ENCODE measurements at regions not wholly inside any gene's neighbourhood (a gene's known extent, or its start where the extent isn't known, plus 50 kb on each side); places are given as distances from the start of the nearest gene placed in this dataset.

DNA sequence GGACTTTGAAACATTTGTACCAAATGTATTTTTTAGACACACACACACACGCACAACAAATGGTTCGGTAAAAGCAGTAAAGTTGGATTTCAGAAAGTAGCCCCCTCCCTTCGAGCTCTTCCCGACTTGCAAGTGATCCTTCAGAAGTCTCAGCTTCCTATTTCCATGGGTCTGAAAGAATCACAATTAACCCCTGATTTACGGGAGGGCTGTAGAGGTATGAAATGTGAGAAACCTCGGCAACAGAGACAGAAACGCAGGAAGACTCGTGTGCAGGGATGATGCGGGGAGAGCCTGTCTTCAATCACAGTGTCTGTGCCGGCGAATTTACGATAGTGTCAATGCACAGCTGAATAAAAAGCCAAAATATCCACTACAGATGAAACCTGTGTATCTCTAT, 60.7 kb upstream of the VRK1 start:
- no peak overlapping the region for H3K27ac ChIP-seq
- DNase-seq (ENCODE audit: low spot score): no peak
- ChIA-PET CTCF (no interaction called here), POLR2A (ENCODE audit: low non-redundant PET) (no interaction called here)
- TF ChIP-seq, protein P1, sequence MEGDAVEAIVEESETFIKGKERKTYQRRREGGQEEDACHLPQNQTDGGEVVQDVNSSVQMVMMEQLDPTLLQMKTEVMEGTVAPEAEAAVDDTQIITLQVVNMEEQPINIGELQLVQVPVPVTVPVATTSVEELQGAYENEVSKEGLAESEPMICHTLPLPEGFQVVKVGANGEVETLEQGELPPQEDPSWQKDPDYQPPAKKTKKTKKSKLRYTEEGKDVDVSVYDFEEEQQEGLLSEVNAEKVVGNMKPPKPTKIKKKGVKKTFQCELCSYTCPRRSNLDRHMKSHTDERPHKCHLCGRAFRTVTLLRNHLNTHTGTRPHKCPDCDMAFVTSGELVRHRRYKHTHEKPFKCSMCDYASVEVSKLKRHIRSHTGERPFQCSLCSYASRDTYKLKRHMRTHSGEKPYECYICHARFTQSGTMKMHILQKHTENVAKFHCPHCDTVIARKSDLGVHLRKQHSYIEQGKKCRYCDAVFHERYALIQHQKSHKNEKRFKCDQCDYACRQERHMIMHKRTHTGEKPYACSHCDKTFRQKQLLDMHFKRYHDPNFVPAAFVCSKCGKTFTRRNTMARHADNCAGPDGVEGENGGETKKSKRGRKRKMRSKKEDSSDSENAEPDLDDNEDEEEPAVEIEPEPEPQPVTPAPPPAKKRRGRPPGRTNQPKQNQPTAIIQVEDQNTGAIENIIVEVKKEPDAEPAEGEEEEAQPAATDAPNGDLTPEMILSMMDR (conservative IDR thresholded peaks at IDR 0.05; ENCODE audit: low read depth): no peak

DNA sequence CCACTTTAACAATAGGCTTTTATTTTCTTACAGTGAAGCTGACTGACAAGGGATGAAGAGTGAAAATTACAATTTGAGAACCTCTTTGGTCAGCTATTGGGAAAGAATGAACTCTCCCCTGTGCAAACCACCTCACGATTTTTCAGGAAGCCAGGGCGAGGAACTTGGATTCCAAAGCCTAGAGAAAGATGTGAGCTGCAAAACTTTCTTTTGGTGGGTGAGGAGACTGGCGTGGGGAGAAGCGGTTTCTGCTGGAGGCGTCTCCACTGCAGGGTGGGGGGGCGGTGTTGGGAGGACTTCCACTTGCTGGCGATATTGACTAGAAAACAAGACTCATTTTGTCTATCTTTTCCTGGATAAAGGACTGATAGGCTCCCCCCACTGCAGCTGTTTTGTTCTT, 59.3 kb upstream of the VRK1 start:
- ChIA-PET CTCF (interaction anchor here (0.6 kb wide), 1 partner anchor 1111 kb away, joined by 3 read pairs; no protein-coding TSS in a partner anchor), POLR2A (ENCODE audit: low non-redundant PET) (no interaction called here)
- TF ChIP-seq, protein P1 (conservative IDR thresholded peaks at IDR 0.05; ENCODE audit: low read depth): no peak
- no peak overlapping the region for H3K27ac ChIP-seq
- DNase-seq (ENCODE audit: low spot score): no peak

DNA sequence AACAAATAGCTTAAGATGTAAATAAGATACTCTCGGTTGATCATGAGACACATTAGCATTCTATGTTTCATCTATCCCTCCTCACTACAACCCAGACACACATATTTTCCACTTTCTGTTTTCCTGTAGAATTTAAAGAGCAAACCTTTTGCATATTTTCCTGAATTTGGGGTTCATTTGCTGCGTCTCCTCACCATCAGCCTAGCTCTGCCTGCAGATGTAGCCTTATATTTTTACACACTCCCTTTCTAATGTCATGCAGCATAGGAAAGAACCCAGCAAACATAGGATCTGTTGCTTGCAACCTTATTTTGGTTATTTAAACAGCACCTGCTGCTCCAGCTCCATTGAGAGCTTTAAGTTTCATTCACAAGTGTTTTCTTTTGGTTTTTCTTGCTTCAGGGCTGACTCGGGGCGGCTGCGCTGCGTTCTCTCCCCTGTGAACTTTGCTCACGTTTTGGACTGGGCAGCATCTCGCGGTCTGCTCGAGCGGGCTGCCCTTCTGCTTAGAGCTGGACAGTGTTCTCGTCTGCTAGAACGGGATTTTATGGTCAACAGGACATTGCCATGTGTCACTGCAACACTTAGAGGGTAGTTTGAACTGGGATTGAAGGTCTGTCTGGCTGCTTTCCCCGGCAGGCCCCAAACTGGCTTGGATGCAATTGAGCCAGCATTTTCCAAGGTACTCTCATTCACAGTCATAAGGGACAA, 57.8 kb upstream of the VRK1 start:
- H3K27ac ChIP-seq: no peak overlapping the region
- ChIA-PET POLR2A (ENCODE audit: low non-redundant PET) (no interaction called here), CTCF (interaction anchor here (0.6 to 2.0 kb wide), 3 partner anchors 144 to 217 kb away, joined by 3 to 8 read pairs (median 4); no protein-coding TSS in a partner anchor)
- TF ChIP-seq, protein P1 (conservative IDR thresholded peaks at IDR 0.05; ENCODE audit: low read depth): no peak
- no peak for DNase-seq (ENCODE audit: low spot score)

DNA sequence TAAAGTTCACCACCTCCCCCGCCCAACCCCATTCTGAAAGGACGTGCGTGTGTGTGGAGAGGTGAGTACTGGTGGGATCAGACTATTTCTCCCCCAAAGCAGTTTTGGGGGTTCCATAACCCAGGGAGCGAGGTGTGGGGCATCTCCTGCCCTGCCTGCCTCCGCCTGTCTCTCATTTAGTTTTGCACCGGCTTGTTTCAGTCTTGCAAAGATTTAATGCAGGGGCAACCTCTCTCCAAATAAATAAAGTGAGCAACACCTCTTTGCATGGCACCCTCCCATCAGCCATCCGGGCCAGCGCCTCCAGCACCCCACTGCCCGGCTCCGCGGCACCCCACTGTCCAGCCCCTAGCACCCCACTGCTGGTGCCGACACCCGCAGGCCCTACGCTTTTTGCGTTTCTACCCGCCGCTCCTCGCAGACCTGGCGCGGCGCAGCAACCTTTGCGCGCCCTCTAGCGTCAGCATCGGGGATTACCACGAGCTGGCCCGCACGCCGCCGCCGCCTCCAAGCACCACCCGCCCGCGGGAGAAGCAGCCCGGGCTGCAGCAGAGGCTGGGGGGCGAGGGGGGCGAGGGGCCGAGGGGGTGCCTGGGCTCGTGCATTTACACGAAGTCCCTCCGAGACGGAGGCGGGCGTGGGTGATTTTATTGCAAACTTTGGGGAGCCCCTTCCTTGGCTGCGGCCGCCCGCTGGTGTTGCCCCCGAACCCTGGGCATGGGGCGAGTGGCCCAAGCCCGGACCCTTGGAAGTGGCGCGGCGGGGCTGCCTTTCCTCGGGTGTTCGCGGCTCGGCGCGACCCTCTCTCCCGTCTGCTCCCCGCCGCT, 55.8 kb upstream of the VRK1 start:
- peak; percentile 60 for DNase-seq (ENCODE audit: low spot score)
- POLR2A ChIA-PET (ENCODE audit: low non-redundant PET): no interaction called here
- TF ChIP-seq, protein P1 (conservative IDR thresholded peaks at IDR 0.05; ENCODE audit: low read depth): peak; percentile 94
- CTCF ChIA-PET: interaction anchor here (0.5 to 1.0 kb wide), 23 partner anchors 11 to 643 kb away, joined by 3 to 10 read pairs (median 3); partner anchors contain the start of gene VRK1
- H3K27ac ChIP-seq: no peak overlapping the region

DNA sequence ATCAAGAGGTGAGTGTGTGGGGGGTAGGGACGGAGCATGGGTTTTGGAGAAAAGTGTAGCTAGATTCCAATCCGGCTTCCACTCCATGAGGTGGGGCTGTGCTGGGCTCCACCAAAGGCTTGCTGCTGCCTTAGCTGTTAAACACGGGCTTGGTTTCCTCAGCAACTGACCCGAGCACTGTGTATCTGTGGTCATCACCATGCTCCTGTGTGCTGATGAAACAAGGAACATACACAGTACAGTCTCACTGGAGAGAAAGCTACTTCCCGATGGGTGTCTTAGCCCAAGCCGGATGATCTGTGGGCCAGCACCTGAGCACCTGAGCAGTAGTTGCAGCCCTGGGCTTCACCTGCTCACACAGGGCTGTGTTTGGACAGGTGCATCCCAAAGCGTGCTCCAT, 52.9 kb upstream of the VRK1 start:
- CTCF ChIA-PET: no interaction called here
- H3K27ac ChIP-seq: no peak overlapping the region
- no peak for DNase-seq (ENCODE audit: low spot score)
- TF ChIP-seq, protein P1 (conservative IDR thresholded peaks at IDR 0.05; ENCODE audit: low read depth): no peak
- POLR2A ChIA-PET (ENCODE audit: low non-redundant PET): no interaction called here

DNA sequence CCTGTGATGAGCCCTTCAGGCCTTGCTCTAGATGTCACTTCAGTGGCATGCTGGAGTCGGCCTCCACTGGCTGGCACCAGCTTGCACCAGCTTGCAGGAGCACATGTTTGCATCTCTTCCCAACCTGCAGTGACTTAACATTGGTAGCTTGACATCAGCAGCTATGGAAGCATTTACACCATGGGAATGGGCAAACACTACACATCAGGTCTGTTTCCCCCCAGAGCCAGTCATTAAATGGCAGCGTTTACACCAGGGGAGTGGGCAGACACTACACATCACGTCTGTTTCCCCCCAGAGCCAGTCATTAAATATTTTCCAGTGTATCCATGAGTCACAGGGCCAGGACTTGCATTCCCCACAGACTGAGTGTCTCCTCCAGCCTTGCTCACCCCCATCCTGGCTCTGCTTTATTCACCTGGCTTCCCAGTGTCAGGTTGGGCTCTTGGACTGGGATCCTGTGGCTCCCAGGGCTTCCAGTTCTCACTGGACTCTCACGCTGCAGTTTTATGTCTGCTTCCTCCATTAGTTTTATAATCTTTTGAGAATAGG, 51.6 kb upstream of the VRK1 start:
- no peak overlapping the region for H3K27ac ChIP-seq
- TF ChIP-seq, protein P1 (conservative IDR thresholded peaks at IDR 0.05; ENCODE audit: low read depth): no peak
- ChIA-PET POLR2A (ENCODE audit: low non-redundant PET) (no interaction called here), CTCF (interaction anchor here (0.6 kb wide), 1 partner anchor 304 kb away, joined by 6 read pairs; no protein-coding TSS in a partner anchor)
- DNase-seq (ENCODE audit: low spot score): peak; percentile 20

Measured in RWPE1 (cell line).